ENCODE measurements at regions not wholly inside any gene's neighbourhood (a gene's known extent, or its start where the extent isn't known, plus 50 kb on each side); places are given as distances from the start of the nearest gene placed in this dataset.

GRCh38 chr2:160736148-160737028 is 242.8 kb upstream of the RBMS1 start:
- Histone ChIP-seq H3K27ac (no peak overlapping the region), H3K36me3 (no peaks in the 10 kb centered on the region), H3K9me3 (no peaks in the 10 kb centered on the region), H3K4me1 (ENCODE audit: control insufficient read depth in 1 of 2, low read depth in 2 of 2) (no peaks in the 10 kb centered on the region), H3K27me3 (replicated peaks; ENCODE audit: insufficient read depth) (no peaks in the 10 kb centered on the region), H3K4me3 (no peak overlapping the region)
- DNase-seq (ENCODE audit: low spot score) = no peak
- ATAC-seq (ENCODE audit: insufficient number of reproducible peaks, low FRiP score, low read depth) = no peak
- no peak for TF ChIP-seq CTCF (IDR thresholded peaks at IDR 0.05)

- no peaks in the 10 kb centered on the region for H3K27me3 ChIP-seq (replicated peaks; ENCODE audit: insufficient read depth)
- ATAC-seq (ENCODE audit: insufficient number of reproducible peaks, low FRiP score, low read depth) (no peak), DNase-seq (ENCODE audit: low spot score) (no peak)
- H3K4me1 ChIP-seq (ENCODE audit: control insufficient read depth in 1 of 2, low read depth in 2 of 2) = no peaks in the 10 kb centered on the region
- no peak overlapping the region for H3K27ac ChIP-seq
- no peaks in the 10 kb centered on the region for H3K9me3 ChIP-seq
- no peaks in the 10 kb centered on the region for H3K36me3 ChIP-seq
- H3K4me3 ChIP-seq = no peak overlapping the region
- no peak for TF ChIP-seq CTCF (IDR thresholded peaks at IDR 0.05)
These were observed 243.6 kb upstream of the RBMS1 start for GRCh38 chr2:160737247-160737646.

- Histone ChIP-seq H3K27me3 (replicated peaks; ENCODE audit: insufficient read depth) (no peaks in the 10 kb centered on the region), H3K4me3 (no peak overlapping the region), H3K4me1 (ENCODE audit: control insufficient read depth in 1 of 2, low read depth in 2 of 2) (no peaks in the 10 kb centered on the region), H3K36me3 (no peaks in the 10 kb centered on the region), H3K9me3 (no peaks in the 10 kb centered on the region), H3K27ac (no peak overlapping the region)
- no peak for ATAC-seq (ENCODE audit: insufficient number of reproducible peaks, low FRiP score, low read depth)
- no peak for TF ChIP-seq CTCF (IDR thresholded peaks at IDR 0.05)
- no peak for DNase-seq (ENCODE audit: low spot score)
These were observed 247.7 kb upstream of the RBMS1 start for GRCh38 chr2:160741271-160741670.

GRCh38 chr2:160741815-160742214 is 248.2 kb upstream of the RBMS1 start:
- no peak for TF ChIP-seq CTCF (IDR thresholded peaks at IDR 0.05)
- Histone ChIP-seq H3K4me1 (ENCODE audit: control insufficient read depth in 1 of 2, low read depth in 2 of 2) (no peaks in the 10 kb centered on the region), H3K27ac (no peak overlapping the region), H3K4me3 (no peak overlapping the region), H3K9me3 (no peaks in the 10 kb centered on the region), H3K27me3 (replicated peaks; ENCODE audit: insufficient read depth) (no peaks in the 10 kb centered on the region), H3K36me3 (no peaks in the 10 kb centered on the region)
- DNase-seq (ENCODE audit: low spot score) (no peak), ATAC-seq (ENCODE audit: insufficient number of reproducible peaks, low FRiP score, low read depth) (no peak)

GRCh38 chr2:160742667-160743066 is 249.1 kb upstream of the RBMS1 start:
- ATAC-seq (ENCODE audit: insufficient number of reproducible peaks, low FRiP score, low read depth) (no peak), DNase-seq (ENCODE audit: low spot score) (no peak)
- Histone ChIP-seq H3K4me1 (ENCODE audit: control insufficient read depth in 1 of 2, low read depth in 2 of 2) (peaks cover 3% of the 10 kb centered on the region in 2 donors), H3K27ac (no peak overlapping the region), H3K4me3 (no peak overlapping the region), H3K9me3 (no peaks in the 10 kb centered on the region), H3K36me3 (no peaks in the 10 kb centered on the region), H3K27me3 (replicated peaks; ENCODE audit: insufficient read depth) (no peaks in the 10 kb centered on the region)
- no peak for TF ChIP-seq CTCF (IDR thresholded peaks at IDR 0.05)
